Testis (tissue), 2 donors: ENCODE measurements at regions not wholly inside any gene's neighbourhood (a gene's known extent, or its start where the extent isn't known, plus 50 kb on each side); places are given as distances from the start of the nearest gene placed in this dataset.

ENCODE experiments used
- CTCF ChIP-seq, 3 experiments: fragments of 450-650 bp in 2 of 3; fragments of 200-600 bp in 1 of 3; sonication (generic) in 1 of 3; IDR thresholded peaks; one replicate each; pipeline ENCODE4 v1.5.1; 2016 to 2019; ENCODE audit warnings: antibody characterized with exemption in 3 of 3, mild to moderate bottlenecking in 2 of 3, moderate library complexity in 1 of 3
- POLR2A ChIP-seq: fragments of 450-650 bp; IDR thresholded peaks from one replicate; pipeline ENCODE4 v1.6.1; 2017; ENCODE audit warnings: antibody characterized with exemption, mild to moderate bottlenecking, moderate library complexity

- TF ChIP-seq CTCF (IDR thresholded peaks at IDR 0.05) (no peak), POLR2A (no peak)
Observed at GRCh38 chr16:26189536-26189935, 497.8 kb downstream of the HS3ST4 start.
